GM19023 (cell line): ENCODE measurements at regions not wholly inside any gene's neighbourhood (a gene's known extent, or its start where the extent isn't known, plus 50 kb on each side); places are given as distances from the start of the nearest gene placed in this dataset.
"Not testable (repeated sequence)": the region's sequence is repeated elsewhere in the genome, so short reads cannot be mapped to it uniquely, and the experiment has no call there.

ENCODE experiments used
- ATAC-seq: cut with Tn5 transposase; IDR thresholded peaks from one replicate; pipeline ENCODE4 v1.9.1; 2021; ENCODE audit warnings: mild to moderate bottlenecking, moderate library complexity; ENCODE audit not compliant: unreplicated experiment

DNA sequence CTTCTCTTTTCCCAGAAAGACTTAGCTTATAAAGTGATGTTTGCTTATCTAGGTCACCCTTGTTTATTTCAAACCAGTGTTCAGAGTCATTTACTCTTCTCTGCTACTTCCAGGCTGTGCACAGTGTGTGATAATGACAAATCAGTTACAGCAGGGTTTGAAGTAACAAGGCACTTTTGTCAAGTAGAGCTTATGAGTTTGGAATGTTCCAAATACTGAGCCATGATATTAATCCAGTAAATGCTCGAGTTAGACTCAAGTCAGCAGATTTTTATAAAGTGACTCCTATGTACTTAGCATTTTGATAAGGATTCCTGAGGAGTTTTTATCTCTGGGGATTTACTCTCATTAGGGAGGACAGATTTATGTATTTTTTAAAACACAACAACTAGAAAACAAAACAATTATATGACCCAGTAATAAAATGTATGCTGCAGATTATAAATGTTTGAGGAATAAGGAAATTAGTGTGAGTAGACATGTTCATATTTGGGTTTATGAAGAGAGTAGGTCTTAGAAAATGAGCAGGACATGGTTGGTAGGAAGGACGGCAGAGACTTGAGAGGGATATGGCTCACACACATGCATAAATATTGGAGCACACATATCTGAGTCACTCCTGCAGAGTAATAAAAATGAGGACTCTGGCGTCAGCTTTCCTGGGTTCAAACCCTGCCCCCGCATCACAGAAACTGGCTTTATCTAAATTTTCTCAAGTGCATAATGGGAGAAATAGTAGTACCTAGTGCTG lies 271.2 kb downstream of the FBXO8 start:
- no peak for ATAC-seq

DNA sequence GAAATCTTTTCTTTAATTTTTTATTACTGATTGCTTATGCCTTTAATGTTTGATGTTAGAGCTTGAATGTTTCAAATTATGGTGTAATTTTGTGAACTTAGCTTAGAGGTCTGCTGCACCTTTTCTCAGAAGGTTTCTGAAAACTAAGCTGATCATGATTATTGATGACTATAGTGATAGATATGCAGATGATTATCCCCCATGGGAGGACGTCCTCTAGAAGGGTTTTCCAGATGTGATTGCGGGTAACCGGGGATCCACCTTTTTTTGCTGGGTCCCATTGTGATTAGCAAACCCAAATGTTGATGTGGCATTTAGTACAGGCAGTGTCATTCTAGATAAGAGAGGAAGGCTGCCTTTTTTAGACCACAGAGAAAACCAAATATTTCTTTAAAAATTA lies 272.9 kb downstream of the FBXO8 start:
- no peak for ATAC-seq

DNA sequence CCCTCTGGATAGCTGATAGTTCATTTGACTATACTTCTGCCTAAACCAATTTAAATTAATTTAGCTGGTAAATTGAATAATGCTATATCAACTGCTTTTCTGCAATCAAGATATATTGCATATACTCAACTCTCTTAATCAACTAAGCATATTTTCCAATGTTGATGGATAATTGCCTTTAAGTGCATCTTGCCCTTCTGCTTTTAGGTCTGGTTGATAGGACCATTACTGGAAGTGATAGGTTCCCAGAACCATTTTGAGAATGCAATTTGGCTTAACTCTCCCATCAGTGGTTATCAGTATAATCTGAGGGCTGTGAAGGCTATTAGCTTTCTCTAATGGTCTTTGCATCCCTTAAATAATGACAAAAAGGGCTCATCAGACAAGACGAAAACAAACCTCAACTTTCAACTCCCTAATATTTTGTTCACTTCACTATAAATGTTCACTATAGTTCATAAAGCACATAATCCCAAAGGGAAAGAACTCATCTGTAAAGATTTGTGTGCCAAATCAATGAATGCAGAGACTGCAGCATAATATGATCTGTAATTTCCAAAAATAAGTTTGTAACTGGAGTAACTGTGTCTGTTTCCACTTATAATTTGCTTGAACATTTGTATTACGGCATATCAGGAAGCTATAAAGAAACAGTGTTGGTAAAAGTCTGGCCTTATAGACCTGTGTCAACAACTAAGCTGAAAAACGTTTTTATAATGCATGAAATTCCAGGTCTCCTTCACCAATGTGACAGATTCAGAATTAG lies 273.6 kb downstream of the FBXO8 start:
- no peak for ATAC-seq

DNA sequence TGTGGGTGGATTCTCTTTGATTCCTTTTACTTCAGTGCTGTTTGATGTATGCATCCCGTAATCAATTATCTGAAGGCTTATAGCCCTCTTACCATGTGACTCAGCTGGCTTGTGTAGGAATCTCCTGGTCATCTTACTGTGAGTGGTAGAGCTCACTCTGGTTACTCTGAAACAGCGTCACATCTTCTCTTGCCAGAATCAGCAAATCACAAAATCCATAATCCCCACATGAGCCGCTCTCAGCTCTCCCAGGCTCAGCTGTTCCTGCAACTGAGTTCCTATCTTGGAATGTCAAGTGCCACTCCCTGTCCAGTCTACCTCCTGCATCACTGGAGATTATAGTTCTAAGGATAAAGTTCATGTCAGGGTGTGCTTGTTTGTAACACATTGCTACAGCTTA lies 278.0 kb downstream of the FBXO8 start:
- no peak for ATAC-seq

DNA sequence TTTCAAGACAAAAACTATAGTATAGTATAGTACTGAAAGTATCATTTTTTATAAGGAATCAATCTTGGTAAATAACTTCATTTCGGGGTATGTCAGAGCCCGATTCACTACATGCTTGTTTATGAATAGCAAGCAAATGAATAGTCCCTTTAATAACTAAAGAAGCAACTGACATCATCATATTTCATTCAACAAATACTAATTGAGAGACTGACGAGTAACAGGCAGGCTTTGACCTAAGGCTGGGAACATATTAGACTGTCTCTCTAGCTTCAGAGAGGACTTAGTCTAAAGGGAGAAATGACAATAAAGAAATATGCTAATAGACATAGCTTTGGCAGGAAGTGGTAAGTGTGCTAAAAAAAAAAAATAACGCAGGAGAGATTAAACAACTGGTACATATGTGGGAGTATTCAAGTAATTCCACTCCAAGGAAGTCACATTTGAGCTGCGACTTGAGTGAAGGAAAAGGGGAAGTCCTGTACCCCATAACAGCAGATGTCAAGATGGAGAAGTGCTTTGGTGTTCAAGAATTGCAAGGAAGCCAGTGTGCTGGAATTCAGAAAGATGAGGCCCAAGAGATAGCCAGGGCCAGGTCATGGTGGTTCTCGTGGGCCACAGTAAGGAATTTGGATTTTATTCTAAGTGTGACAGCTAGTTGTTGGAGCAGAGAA lies 284.9 kb downstream of the FBXO8 start:
- no peak for ATAC-seq

DNA sequence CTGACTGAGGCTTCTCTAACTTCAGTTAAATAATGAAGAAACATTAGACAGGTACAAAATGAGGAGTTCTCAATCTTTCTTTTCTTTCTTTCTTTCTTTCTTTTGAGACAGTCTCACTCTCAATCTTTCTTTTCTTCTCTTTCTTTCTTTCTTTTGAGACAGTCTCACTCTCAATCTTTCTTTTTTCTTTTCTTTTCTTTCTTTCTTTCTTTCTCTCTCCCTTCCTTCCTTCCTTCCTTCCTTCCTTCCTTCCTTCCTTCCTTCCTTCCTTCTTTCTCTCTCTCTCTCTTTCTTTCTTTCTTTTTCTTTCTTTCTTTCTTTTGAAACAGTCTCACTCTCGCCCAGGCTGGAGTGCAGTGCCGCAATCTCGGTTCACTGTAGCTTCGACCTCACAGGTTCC lies 287.7 kb downstream of the FBXO8 start:
- not testable (repeated sequence) for ATAC-seq

DNA sequence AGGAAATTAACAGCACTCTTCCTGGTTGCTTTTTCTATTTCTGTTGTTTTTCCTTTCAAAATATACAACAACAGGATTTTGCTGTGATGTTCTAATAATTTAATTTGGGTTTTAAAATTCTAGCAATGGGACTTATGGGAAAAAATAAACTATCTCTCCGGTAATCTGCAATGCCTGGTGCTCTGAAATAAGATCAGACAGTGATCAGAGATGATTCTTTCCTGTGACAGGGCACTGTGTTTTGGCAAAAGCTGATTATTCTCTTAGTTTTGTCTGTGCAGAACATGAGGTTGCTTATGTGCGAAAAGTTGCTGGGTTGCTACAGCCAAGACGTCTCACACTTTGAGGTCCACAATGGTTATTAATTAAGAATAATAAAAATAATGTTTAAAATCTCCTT lies 291.7 kb downstream of the FBXO8 start:
- no peak for ATAC-seq

DNA sequence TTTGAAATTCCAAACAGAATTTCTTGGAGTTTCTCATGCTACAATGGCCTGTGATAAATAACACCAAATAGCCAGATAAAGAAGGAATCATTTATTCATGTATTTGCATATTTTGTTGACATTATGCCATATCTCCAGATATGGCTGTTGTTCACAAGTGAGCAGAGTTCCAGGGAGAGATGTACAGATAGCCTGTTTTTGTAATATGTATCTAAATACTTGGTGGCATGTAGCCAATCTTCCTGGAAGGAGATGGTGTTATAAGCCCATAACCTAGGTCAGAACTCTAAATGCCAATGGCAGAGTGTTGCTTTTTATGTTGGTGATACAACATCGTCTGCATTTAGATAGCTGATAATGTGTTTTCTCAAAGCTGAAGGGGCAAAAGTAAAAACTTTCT lies 292.2 kb downstream of the FBXO8 start:
- no peak for ATAC-seq

DNA sequence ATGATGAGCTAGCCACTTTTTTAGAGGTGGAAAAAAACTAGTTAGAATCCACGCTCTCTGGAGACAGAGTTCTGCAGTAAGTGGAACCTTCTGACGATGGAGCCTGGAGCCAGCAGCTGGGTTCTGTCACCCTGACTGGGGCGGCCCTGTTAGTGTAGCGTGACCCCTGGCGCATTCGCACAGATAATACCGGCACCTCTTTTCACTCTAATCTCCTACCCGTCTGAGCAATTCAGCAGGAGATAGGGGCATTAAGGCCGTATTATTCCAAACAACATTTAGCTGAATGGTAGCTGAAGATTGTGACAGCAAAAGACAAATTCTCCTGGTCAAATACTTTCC lies 292.6 kb downstream of the FBXO8 start:
- no peak for ATAC-seq

DNA sequence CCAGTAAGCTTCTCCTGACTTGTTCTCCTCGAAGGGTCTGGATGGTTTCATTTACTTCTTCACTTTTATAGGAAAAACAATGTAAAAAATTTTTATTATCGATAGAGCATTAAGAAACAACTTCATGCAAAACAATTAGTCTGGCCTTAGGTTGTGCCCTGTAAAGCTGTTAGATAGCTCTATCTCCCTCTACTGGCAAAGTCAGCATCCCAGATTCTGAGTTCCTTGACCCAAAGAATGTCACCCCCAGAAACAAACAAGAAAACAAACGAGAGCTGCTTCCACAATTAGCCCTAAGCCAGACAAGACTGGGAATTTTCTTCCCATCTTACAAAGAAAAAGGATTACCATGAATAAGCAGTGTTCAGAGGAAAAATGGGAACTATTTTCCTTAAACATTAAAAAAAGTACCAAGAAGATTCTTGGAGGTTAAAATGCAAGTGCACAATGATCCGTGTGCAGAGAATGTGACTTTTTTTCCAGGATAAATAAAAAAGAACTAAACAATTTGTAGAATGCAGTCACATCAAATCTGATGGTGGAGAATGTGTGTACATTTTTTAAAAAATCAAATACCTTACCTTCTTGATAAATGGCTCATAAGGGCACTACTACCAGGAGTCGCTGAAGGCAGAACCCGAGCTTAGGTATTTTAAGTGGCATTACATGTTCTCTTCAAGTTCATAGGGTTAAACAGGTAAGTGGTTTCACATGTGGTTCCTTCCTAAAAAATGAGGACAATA lies 293.2 kb downstream of the FBXO8 start:
- ATAC-seq: no peak

DNA sequence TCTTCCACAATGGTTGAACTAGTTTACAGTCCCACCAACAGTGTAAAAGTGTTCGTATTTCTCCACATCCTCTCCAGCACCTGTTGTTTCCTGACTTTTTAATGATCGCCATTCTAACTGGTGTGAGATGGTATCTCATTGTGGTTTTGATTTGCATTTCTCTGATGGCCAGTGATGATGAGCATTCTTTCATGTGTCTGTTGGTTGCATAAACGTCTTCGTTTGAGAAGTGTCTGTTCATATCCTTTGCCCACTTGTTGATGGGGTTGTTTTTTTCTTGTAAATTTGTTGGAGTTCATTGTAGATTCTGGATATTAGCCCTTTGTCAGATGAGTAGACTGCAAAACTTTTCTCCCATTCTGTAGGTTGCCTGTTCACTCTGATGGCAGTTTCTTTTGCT lies 319.9 kb downstream of the FBXO8 start:
- not testable (repeated sequence) for ATAC-seq

DNA sequence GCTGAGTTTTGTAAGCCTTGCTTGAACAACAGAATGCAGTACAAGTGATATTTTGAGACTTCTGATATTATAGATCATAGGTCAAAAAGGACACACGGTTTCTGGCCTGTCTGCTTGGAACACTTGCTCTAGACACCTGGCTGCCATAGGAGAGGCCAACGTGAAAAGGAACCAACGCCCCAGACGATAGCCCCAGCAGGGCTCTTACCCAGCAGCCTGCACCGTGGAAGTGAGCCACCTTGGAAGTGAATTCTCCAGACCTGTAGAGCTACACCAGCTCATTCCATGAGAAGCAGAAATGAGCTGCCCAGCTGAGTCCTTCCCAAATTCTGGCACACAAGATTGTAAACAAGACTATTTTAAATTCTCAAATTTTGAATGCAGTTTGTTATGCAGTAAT lies 323.1 kb downstream of the FBXO8 start:
- ATAC-seq: no peak

DNA sequence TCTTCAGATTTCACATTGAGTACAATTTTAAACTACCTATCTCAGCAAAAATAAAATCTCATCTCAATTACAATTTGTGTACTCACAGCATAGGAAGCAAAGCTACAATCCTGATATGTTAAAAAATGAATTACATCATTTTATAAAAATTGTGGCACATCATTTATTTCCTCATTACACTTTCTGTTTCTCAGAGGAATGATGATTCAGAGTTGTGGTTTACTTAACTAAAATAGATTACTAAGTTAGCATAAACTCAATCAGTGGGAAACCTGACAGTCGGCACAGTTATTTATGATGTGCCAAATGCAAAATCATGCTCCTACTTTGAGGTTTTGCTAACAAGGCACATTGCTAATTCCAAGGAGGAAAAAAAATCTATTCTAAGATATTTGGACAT lies 325.0 kb downstream of the FBXO8 start:
- ATAC-seq: no peak

DNA sequence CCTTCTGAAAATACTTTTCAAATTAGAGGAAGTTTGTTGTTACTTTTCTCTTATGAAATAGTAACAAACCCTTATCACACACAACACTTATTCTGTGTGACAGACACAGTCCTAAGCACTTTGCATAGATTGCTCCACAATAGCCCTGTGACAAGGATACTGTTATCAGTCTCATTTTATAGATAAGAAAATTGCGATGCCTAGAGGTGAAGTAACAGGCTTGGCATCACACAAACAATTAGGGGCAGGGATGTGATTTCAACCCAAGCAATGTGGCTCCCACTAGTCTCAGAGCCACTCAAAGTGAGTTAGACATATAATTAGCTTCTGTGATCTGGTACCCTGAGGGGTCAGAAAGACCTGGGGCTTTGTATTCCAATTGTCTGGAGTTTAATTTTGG lies 339.9 kb downstream of the FBXO8 start:
- no peak for ATAC-seq

DNA sequence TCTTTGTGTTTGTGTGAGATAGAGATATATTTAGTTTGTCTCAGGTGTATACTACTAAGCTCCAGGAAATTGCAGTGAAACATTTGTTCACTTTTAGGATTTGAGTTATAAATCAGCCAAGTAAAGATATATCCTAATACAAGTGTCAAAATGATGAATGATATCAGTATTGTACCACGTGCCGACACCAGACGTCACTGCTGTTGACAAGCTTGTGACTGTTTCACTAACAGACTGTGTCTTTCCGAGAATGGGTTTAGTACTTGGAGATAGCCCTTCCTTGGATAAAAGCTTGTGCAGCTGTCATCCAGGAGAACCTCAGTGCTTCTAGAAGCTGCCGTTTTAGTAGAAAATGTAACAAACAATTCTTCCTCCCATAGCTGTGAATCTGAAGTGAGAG lies 343.3 kb downstream of the FBXO8 start:
- ATAC-seq: no peak

DNA sequence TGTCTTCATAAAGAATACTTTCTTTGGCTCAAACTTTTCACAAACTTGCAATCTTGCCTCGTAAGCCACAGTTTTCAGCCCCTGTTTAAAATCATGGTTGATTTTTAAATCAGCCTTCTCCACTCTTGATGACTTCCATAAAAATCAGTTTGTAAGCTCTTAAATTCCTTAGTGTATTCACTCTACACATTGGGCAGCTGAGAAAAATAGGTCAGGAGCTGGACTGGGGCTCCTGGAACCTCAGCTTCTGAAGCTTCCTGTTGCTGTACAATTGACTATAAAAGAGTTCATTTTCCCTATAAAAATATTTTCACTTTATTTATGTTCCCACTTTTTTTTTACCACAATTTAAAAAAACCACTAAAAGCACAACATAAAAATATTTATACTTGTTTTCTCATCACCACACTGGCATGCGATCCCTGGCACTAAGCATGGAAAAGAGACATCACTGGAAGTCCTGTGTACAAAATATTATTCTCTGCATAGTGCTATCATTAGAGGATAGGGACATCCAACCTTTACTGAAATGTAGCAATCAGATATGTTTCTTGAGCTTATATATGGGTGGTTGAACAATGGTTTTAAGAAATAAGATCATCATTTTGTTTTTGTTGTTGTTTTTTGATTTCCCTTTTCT lies 345.7 kb downstream of the FBXO8 start:
- ATAC-seq: no peak

DNA sequence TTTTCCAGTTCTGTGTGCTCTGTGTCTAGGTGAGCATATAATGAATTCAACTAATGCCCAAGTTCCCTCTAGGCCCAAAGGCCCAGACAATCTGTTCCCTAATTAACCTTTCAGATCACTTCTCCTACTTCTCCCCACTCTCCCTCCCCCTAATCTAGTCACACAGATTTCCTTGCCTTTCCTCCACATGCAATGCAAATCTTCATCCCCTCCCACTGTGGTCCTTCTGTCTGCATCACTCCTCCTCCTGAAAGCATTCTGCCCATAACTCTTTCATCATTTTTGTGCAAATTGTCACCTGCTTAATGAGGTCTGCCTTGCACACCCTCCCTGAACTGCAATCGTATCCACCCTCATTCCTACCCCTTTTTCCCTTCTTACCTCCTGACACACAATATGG lies 346.6 kb downstream of the FBXO8 start:
- no peak for ATAC-seq

DNA sequence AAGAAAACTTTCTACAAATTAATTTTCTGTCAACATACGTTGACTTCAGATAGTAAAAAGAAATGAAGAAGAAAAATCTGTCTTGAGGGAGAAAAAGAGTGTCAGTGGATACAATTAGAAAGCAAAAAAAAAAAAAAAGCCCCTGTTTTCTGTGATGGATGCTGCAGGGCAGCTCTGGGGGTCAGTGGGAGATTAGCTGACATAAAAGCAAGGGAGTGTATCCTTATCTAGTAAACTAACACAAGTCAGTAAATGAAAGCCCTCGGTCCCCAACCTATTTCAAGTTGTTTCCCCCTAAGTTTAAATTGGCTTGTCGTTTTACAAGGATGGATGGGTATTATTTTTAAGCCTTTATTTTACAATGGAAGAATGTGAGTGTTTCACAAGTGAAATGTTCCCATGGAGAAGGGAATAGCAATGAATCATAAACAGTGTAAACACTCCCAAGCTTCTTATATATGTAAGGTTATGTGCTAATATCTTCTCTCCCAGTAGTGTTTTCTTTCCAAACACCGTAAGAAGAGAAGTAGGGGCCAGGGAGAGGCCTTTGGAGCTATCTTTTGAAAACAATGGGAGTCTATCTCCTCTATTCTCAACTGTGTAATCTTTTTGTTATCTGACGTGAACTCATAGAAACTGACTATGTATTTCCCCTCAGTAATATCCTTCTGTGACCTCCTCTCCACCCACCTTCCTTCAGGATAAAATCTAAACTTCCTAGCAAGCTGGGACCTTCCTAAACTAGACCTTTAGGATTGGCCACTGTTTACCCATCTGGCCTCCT lies 347.7 kb downstream of the FBXO8 start:
- no peak for ATAC-seq

DNA sequence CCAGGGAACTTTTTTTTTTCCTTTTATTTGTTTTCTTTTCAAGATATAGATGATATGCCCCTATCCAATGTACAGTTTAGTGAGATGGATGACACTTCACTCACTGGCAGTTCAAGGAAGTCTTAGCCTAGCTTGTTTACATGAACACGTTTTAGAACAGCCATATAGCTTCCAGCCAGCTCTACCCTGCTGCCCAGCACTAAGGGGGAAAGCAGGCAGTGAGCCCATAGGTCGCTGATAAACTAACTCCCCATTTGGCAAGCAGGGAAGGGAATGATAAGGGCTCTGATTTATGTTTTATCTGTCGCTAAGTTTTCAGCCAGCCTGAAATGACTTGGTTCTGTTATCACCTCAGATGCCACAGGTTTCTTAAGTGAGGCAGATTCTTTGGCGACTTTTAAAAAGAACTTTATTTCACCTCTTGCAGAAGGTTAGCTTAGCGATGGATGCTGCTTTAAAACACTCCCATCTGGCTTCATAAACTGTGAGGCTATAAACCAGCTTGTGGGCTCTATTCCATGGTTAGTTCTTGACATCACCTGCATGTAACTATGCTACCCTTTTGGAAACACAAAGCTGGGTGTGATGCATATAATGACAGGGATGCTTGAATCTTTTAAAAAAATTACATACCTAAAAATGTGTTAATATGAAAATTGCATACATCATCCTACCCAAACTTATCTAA lies 348.4 kb downstream of the FBXO8 start:
- no peak for ATAC-seq

DNA sequence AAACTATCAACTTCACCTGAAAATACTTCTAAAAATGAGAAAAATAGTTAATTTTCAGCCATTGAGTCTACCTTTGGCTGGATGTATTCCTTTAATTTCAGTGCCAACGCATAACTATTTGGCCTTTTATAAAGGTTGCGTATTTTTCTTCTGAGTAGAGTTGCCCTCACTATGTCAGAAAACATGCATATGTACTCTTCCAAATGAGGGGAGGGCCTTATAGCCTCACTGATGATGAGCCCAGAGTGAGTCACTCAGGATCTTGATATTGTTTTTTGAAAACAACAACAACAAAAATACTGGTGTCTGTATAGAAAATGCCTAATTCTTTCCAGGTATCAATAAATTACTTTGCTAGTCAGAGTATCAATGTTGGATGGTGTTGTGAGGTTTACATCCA lies 349.3 kb downstream of the FBXO8 start:
- ATAC-seq: no peak
